GM18511 (cell line): ENCODE measurements at regions not wholly inside any gene's neighbourhood (a gene's known extent, or its start where the extent isn't known, plus 50 kb on each side); places are given as distances from the start of the nearest gene placed in this dataset.
A peak's percentile ranks its signal among the peaks of the same experiment; 100 is the strongest.

ENCODE experiments used
- ATAC-seq: cut with Tn5 transposase; IDR thresholded peaks from one replicate; pipeline ENCODE4 v1.9.1; 2021; ENCODE audit warnings: mild to moderate bottlenecking, moderate library complexity; ENCODE audit not compliant: unreplicated experiment

- no peak for ATAC-seq
Measured at GRCh38 chr5:174307031-174307408, 261.5 kb downstream of the NSG2 start.

- no peak for ATAC-seq
Measured at GRCh38 chr5:174307656-174308271, 262.3 kb downstream of the NSG2 start.

- no peak for ATAC-seq
Measured at GRCh38 chr5:174309131-174309795, 263.8 kb downstream of the NSG2 start.

GRCh38 chr5:174310243-174310642, 264.7 kb downstream of the NSG2 start:
- ATAC-seq, result no peak

GRCh38 chr5:174310706-174311105, 265.2 kb downstream of the NSG2 start:
- no peak for ATAC-seq

- ATAC-seq, result no peak
Measured at GRCh38 chr5:174311121-174311520, 265.6 kb downstream of the NSG2 start.

- peak; percentile 79 for ATAC-seq
Measured at GRCh38 chr5:174311531-174312269, 266.2 kb downstream of the NSG2 start.

GRCh38 chr5:174312270-174312617, 266.7 kb downstream of the NSG2 start:
- no peak for ATAC-seq

- ATAC-seq, result no peak
Measured at GRCh38 chr5:174312641-174313040, 267.1 kb downstream of the NSG2 start.

- ATAC-seq, result no peak
Measured at GRCh38 chr5:174313615-174314014, 268.1 kb downstream of the NSG2 start.

GRCh38 chr5:174314261-174314660, 268.8 kb downstream of the NSG2 start:
- no peak for ATAC-seq

- no peak for ATAC-seq
Measured at GRCh38 chr5:174315471-174315870, 270.0 kb downstream of the NSG2 start.

- no peak for ATAC-seq
Measured at GRCh38 chr5:174315871-174316270, 270.4 kb downstream of the NSG2 start.

- ATAC-seq, result no peak
Measured at GRCh38 chr5:174316326-174316725, 270.8 kb downstream of the NSG2 start.

- ATAC-seq, result no peak
Measured at GRCh38 chr5:174317256-174317894, 271.9 kb downstream of the NSG2 start.

- no peak for ATAC-seq
Measured at GRCh38 chr5:174318578-174318977, 273.1 kb downstream of the NSG2 start.

- ATAC-seq, result no peak
Measured at GRCh38 chr5:174319551-174319950, 274.0 kb downstream of the NSG2 start.

- ATAC-seq, result no peak
Measured at GRCh38 chr5:174320051-174320450, 274.5 kb downstream of the NSG2 start.

GRCh38 chr5:174323878-174324281, 278.4 kb downstream of the NSG2 start:
- ATAC-seq, result peak; percentile 79

- ATAC-seq, result no peak
Measured at GRCh38 chr5:174324680-174325079, 279.2 kb downstream of the NSG2 start.

- ATAC-seq, result no peak
Measured at GRCh38 chr5:174325431-174325830, 279.9 kb downstream of the NSG2 start.

- no peak for ATAC-seq
Measured at GRCh38 chr5:174325961-174326360, 280.5 kb downstream of the NSG2 start.
